Cerebellar cortex (tissue), 1 donor: ENCODE measurements at regions not wholly inside any gene's neighbourhood (a gene's known extent, or its start where the extent isn't known, plus 50 kb on each side); places are given as distances from the start of the nearest gene placed in this dataset.
"Not testable (repeated sequence)": the region's sequence is repeated elsewhere in the genome, so short reads cannot be mapped to it uniquely, and the experiment has no call there.

Source experiments
- DNase-seq: peaks from one replicate; pipeline ENCODE4 v3.0.0-alpha.2; 2015; ENCODE audit warnings: low spot score

DNA sequence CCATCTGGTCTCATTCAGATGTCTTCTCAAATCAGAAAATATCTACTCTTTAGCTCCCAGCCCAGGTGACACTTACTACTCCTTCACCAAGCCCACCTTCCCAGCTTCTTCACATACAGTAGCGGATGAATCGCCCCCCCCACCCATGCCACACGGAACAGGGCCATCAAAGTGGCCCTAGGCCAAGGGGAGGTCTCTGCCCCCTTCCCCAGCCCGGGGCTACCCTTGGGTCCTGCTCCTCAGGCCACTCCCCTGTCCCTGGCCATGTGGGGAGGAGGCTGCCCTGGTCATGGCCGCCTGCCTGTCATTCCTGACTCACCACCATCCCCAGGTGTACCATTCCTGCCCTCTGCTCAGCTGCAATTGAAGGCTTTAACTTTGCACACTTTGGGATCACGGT is 142.8 kb downstream of the NECTIN1 start:
- DNase-seq: no peak

DNA sequence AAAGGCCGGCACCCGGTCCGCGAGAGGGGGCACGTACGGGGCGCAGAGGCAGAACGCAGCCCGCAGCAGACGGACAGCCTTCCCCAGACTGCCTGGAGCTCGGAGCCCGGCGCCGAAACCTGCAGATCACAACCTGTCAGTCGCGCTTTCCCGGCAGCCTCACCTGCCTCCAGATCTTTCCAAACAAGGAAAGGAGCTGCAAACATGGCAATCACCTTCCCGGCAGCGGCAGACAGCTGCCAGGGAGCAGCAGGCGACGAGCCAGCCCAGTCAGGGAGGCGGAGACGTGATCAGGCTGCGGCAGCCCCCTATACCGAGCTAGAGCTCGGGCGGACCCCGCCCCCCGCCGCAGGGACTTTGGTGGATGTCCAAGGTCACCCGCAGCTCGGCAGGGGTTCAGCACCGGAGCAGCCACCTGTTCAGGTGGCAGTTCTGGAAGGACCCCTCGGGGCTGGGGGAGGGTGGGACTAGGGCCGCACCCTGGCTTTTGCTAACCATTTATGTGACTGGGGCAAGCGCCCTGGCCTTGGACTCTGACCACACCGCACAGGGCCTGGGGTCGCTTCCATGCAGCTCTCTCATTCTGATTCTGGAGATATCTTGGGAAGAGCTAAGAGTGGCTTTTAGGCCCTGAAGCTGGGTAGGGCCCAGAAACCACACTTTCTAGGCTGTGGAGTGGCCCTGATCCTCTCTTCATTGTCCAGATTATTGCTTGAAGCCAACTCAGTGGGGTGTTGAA is 143.8 kb downstream of the NECTIN1 start:
- DNase-seq: no peak

DNA sequence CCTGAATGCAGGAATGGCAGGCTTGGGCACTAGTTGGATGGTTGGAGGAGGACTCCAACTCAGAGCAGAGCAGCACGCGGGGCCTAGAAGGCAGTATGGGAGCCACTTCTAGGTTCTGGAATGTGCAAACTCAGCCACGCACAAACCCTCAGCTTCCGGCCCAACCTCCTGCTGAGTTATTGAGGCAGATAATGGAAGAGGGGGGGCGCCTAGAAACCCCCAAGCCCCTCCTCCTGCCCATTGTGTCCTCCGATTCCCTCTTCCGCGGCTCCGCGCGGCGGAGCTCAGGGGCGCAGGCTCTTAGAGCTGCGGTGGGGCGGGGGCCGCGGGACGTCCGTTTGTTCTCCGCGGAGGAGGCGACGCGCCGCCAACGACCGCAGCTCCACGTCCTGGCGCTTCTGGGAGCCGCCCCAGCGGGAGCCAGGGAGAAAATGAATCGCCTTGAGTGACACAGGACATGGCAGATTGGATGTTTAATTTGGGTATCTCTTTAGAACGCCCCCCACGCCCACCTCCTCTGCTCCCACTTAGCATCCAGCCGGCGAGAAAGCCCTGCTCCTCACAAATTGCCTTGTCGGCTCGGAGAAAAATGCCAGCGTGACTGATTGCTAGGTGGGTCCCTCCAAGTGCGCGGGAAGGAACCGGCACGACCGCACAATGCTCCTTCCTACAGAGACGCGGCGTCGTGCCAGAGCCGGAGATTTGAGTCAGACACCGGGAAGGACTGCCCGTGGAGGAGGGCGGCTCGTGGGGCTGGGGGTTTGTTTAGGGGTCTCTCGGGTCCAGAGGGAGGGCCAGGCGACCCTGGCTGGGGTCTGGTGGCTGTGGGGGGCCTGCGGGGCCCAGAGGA is 144.6 kb downstream of the NECTIN1 start:
- no peak for DNase-seq

DNA sequence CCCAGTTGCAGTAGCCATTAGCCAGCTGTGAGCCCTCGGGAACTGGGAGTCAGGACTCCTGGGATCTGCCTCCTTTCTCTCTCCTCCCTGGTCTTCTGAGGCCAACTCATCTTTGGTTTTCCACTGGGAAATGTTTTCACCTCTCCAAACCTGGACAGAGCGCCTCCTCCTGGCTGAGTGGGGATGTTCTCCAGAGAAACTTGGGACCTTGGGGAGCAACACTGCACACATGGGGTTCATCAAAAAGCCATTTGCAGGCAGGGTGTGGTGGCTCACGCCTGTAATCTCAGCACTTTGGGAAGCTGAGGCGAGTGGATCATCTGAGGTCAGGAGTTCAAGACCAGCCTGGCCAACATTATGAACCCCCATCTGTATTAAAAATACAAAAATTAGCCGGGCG is 145.4 kb downstream of the NECTIN1 start:
- DNase-seq: no peak

DNA sequence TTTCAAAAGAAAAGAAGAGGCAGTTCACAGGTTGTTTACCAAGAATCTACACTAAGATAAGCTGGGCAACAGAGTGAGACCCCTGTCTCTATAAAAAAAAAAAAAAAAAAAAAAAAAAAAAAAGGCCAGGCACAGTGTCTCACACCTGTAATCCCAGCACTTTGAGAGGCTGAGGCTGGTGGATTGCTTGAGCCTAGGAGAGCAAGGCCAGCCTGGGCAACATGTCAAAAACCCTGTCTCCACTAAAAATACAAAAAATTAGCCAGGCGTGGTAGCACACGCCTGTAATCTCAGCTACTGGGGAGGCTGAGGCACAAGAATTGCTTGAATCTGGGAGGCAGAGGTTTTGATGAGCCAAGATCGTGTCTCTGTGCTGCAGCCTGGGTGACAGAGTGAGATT is 147.6 kb downstream of the NECTIN1 start:
- not testable (repeated sequence) for DNase-seq

DNA sequence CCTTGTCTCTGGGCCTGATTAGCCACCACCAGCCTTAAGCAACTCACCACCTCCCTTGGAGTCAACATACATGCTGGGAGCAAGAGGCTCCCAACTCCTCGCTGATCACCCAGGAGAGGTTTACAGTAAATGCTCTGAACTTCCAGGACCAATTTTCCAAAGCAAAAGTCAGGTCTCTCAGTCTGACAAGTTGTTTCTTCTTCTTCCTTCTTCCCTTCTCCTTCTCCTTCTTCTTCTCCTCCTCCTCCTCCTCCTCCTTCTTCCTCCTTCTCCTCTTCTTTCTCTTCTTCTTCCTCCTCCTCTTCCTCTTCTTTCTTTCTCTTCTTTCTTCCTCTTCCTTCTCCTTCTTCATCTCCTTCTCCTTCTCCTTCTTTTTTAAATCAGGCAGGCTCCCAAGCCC is 148.2 kb downstream of the NECTIN1 start:
- no peak for DNase-seq

DNA sequence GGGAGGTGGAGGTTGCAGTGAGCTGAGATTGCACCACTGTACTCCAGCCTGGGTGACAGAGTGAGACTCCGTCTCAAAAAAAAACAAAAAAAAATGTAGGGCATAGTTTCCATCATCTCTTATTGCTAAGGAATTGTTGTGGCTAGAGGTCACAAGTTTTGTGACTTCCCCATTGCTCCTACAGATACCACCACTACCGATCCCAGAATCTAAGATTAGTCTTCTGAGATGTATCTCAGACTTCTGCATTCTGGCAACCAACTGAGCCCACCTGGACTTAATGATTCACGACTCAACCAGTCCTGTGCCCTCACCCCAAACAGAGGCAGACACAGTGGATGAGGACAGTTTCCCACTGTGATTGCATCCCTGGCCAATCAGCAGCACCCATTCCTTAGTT is 148.9 kb downstream of the NECTIN1 start:
- no peak for DNase-seq

DNA sequence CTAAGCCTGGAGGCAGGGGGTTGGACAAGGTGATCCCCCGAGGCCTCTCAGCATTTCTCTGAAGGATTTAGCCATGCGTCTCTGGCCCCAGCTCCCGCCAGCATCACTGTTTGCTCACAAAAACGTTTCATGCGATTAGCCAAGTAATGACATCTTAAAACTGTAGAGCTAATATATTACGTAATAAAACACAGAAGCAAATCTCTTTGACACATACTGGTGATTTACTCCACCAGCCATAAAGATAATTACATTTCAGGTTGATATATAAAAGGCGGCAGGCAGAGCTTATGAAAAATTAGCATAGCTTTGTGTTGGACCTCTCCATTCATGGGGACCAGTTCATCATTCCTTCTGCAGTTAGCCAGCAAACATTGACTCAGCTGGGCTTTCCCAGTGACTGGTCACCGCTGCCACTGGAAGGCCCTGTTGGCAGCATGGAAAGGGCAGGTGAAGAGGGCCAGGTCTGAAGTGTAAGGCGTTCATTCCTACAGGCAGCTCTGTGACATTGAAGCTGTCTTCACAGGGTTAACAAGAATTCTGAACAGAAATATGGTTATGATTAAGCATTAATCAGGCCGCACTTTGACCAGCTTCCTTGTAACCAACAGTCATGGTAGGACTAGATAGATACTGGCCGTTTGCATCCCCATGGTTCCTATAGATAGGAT is 150.3 kb downstream of the NECTIN1 start:
- no peak for DNase-seq

DNA sequence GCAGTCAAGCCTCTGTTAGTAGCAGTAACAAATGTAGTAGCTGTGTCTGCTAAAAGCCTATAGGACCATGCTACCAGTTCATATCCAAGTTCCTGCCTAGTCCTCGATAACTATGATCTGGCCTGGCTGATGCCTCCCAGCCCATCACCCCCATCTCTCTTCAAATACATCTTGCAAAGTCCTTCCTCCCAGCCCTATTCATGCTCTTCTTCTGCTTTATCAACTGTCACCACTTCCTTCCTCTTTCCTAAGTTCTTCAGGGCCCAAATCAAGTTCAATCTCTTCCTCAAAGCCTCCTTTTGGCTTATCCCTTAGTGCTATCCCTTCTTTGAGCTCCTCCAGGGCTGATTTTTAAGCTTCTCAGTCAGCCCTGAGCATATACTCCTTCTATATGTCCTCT is 150.9 kb upstream of the THY1 start:
- no peak for DNase-seq

DNA sequence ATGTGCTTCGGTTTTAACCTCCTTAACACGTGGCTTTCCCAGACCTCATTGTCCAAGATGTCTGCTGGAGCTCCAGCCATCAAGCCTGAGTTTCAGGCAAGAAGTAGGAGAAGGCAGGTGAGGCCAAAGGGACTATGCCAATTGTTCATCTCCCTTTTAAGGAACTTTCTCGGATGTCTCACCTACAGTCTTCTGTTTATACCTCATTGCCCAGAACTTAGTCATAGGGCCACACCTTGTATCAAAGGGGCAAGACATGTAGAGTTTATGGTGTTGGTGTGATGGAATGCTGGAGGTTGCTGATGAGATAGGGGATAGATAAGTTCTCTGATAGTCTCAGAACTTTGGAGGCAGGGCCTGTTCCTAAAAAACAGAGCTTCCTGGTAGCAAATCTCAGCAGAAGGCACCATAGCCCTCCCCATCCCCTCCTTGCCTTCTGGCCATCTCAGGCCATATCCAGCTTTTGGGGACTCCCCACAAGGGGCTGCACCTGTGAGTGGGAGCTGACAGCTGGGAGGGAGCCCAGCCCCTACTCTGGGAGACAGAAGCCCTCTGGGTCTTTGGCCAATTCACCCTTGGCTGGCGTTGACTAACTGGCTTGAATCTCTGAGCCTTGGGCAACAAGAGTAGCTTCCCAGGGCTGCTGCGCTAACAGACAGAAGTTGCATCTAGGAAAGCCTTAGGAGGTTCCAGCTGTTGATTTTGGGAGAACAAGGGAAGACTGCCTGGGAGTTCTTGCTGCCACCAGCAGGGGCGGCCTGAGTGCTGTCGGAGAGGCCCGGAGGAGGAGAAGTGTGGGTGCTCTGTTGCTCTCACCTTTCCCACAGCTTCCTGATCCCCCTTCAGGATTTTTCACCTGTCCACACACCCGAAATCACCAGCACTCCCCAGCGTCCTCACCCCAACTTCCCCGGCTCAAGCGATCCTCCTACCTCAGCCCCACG is 149.8 kb upstream of the THY1 start:
- DNase-seq: no peak

DNA sequence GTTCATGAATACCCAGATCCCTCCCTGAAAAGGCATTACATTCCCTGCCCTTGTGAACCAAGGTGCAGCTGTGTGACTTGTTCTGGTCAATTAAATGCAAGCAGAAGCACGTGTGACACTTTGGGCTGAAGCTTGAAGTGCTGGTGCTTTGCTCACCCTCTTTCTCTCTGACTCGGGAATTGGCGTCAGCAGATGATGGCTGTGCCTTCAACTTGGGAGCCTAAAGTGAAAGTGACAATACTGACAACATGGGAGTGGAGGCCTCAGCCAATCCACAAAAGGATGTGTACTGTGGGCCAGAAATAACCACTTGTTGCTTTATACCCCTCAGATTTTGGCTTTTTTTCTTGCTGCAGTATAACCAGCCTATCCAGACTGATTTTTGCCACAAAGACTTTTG is 148.3 kb upstream of the THY1 start:
- DNase-seq: no peak

DNA sequence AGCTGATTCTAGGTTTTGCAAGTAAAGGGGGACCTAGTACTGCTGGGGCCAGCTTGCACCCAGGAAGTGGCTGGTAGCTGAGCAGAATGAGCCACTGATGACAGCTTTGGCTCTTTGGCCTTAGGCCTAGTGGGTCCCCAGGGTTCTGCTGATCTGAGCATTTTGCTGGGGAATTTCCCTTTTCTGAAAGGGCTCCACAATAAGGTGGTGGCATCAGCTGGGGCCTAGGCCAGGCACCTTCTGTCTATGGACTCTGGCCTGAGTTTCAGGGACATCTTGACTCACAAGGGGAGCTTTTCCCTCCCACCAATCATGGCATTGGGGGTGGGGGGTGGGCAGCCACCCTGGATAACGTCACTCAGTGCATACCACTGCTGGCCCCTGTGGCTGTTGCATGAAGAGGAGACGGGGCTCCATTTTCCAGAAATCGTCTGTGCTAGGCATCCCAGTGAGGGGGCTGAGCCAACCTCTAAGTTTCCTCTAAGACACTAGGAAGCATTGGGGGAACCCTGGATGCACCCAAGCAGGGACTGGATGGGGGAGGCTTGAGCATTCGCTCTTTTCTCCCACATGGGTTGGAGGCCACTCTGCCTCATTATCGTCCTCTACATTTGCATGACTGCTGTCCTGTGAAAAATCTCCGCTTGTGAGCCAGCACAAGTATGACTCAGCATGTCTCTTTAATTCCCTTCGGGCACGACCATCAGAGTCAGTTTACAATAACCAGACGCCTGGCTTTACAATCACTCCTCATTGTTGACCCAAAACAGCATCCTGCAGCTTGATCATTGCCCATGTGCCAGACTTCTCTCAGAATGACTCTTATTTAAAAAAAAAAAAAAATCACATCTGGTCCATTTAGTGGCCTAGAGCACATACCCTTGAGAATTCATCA is 145.0 kb upstream of the THY1 start:
- no peak for DNase-seq

DNA sequence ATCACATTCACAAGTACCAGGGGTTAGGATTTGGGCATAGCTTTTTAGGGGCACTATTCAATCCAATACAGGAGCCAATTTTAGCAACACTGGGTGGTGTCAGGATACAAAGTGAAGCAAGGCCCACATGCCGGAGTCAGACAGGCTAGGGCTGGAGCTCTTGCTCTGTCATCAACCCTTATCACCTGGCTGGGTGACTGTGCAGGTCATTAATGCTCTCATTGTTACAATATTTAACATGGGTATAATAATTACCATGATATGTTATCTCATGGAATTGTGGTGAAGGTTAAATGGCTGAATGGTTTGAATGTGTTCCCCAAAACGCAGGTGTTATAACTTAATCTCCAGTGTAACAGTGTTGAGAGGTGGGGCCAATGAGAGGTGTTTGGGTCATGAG is 143.3 kb upstream of the THY1 start:
- DNase-seq: no peak

DNA sequence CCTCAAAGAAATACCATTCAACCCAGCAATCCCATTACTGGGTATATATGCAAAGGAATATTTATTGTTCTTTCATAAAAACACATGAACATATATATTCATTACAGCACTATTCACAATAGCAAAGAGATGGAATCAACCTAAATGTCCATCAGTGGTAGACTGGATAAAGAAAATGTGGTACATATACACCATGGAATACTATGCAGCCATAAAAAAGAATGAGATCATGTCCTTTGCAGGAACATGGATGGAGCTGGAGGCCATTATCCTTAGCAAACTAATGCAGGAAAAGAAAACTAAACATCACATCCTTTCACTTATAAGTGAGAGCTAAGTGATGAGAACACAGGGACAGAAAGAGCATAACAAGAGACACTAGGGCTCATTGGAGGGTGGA is 142.7 kb upstream of the THY1 start:
- DNase-seq: not testable (repeated sequence)

DNA sequence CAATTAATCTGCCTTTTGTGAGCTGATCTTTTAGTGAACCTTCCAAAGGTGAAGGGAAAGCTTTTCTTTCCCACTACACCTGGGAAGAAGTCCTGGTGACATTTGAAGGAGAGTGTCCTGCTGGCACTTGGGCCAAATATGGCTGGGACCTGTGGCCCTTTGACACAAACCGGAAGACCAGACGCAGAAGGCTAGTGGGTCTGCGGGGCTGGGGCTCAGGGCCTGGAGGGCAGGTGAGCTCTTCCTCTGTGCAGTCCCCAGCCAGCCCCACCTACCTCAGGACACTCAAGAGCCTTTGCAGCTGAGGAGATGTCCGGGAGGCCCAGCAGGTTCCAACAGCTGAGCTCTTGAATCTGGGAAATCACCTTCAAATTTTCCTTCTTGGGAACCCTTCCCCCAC is 138.0 kb upstream of the THY1 start:
- DNase-seq: no peak

DNA sequence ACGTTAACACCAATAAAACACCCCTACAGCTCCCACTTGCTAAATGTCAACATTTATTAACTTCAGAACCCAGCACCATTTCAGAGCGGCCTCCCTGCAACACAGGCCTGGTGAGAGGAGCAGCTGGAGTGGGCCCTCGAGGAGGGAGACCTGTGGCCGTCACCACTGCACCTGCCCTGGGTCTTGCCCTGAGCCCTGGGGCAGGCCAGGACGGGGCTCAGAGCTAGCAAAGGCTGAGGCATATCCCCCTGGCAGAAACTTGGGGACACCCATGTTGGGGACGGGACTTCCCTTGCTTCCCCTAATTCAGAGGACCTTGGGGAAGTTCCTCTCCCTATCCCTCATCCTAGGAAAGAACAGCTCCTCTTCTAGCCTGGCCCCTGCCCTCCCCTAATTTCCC is 137.3 kb upstream of the THY1 start:
- no peak for DNase-seq

DNA sequence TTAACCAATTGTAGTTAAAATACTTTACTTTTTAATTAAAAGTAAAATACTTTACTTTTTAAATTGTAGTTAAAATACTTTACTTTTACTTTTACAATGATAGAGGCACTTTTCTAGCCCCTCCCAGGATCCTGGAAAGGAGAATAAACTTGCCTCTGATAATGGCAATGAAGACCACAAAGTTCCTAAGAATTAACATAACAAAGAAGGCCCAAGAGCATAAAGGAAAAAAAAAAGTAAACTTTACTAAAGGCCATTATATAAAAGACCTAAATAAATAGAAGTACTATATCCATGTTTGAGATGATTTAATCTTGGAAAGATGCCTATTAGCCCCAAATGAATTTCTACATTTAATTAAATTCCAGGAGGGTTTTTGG is 129.1 kb upstream of the THY1 start:
- no peak for DNase-seq

DNA sequence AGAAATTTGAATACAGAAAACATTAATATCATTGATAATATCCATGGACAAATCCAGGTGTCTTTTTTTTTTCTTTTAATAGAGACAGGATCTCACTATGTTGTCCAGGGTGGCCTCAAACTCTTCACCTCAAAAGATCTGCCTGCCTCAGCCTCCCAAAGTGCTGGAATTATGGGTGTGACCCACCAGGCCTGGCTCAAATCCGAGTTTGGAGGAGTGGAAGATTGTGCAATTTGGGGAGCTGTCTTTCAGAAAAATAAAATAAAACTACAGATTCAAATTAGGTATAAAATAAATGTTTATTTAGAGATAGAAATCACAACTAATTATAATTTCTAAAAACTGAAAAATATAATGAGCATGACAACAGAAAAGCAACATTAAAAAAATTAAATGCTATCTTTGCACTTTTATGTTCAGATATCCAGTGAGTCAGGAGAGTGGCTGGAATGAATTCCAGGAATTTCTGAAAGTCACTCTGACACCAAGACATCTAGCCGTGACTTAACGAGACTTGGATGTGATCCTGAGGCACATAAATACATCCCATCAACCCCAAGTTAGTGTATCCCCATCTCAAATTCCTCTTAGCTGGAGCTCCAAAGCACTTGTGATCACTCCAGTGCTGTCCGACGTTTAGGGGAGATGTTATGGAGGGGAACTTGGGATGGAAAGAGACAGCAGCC is 128.6 kb upstream of the THY1 start:
- no peak for DNase-seq

DNA sequence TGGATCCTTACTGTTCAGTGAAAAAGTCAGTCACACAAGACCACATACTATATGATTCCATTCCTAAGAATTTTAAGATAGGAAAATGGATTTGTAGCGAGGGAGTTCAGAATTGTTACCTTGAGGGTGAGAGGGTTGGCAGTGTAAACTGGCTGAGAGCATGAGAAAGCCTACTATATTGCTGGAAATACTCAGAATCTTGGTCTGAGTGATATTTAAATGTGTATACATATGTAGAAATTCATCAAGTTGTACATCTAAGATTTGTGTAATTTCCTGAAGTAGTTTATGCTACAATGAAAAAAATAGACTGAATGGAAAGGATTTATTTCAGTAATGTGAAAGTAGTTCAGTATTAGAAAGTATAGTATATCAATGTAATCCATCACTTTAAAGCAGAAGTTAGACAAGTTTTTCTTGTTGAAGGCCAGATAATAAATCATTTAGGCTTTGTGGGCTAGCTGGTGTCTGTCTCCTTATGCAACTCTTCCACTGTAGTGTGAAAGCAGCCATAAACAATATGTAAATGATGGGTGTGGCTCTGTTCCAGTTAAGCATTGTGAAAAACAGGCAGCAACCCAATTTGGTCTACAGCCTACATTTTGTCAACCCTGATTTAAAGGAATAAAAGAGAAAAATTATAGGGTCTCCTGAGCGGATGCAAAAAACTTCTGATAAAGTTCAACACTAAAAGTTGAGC is 127.2 kb upstream of the THY1 start:
- DNase-seq: no peak

DNA sequence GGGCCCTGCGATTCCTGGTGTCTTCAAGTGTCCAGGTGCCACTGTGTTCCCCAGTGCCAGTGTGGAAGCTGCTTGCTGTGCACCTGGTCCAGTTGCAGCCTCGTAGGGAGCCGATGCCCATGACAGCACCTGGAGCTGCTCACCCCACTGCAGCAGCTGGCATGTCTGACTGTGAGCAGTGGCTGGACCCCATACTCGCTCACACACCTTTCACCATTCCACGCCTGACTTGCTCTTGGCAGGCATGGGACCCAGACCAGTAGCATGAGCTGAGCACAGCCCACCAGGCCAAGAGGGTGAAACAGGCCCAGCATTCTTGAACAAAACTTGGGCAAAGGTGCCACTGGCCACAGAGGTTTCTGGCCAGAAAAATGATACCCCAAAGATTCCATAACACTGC is 124.5 kb upstream of the THY1 start:
- no peak for DNase-seq
